Effector memory CD4-positive, alpha-beta T cell (primary cell): ENCODE measurements at regions not wholly inside any gene's neighbourhood (a gene's known extent, or its start where the extent isn't known, plus 50 kb on each side); places are given as distances from the start of the nearest gene placed in this dataset.

Source experiments
- DNase-seq, 3 donors: peaks; one replicate each; pipeline ENCODE4 v3.0.0-alpha.2; 2020
- H3K27ac ChIP-seq: 2 replicates; pipeline ENCODE4 v1.7.0; 2013; ENCODE audit warnings: mild to moderate bottlenecking, low read length, moderate library complexity; ENCODE audit not compliant: insufficient read depth, poor library complexity, severe bottlenecking
- H3K27me3 ChIP-seq: replicated peaks from 2 replicates; pipeline ENCODE4 v1.7.0; 2013; ENCODE audit warnings: mild to moderate bottlenecking, low read length; ENCODE audit not compliant: insufficient read depth, control insufficient read depth, poor library complexity, severe bottlenecking
- H3K36me3 ChIP-seq: 2 replicates; pipeline ENCODE4 v1.7.0; 2013; ENCODE audit warnings: mild to moderate bottlenecking, low read length, moderate library complexity; ENCODE audit not compliant: control insufficient read depth, insufficient read depth
- H3K4me1 ChIP-seq: 2 replicates; pipeline ENCODE4 v1.7.0; 2013; ENCODE audit warnings: low read length, mild to moderate bottlenecking; ENCODE audit not compliant: control insufficient read depth, insufficient read depth, poor library complexity, severe bottlenecking
- H3K4me3 ChIP-seq: 2 replicates; pipeline ENCODE4 v1.7.0; 2013; ENCODE audit warnings: low read length, low read depth, mild to moderate bottlenecking; ENCODE audit not compliant: insufficient read depth, poor library complexity, severe bottlenecking
- H3K9me3 ChIP-seq: 2 replicates; pipeline ENCODE4 v1.7.0; 2013; ENCODE audit warnings: mild to moderate bottlenecking, low read length, moderate library complexity; ENCODE audit not compliant: control insufficient read depth

DNA sequence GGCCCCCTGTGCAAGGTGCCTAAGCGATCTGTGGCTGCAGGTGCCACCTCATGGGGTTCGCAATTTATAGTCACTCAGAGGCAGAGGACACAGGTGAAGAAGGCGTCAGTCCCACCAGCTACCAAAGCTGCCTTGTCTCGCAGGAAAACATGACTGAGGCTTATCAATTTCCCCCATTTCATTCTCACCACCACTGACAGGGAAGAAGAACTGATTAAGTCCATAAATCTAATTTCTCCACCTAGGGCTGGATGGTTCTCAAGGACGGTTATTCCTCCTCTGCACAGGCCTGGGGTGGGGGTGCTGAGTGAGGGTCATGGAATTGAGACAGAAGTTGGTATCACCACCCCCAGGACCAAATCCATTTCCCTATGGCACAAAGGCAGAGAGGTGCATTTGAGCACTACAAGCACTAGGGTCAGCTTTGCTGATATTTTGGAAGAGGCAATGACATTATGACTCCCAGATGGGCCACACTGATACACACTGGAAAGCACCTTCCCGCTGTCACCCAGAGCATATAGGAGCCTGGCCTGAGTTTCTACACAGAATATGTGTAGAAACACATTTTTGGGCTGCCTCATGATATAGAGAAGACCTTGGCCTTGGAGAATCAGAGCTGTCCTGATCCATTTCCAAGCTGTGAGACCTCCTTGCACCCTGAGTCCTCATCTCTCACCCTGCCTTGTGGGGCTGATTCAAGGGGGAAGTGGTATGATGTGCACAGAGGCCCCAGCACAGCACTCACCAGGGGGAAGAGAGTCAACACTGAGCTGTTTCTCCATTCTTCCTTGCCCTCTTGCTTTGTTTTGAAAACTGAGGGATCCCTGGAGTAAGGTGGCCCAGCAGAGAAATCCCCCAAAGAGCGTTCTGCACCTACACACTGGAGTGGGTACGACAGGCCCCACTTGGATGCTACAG, 59.4 kb downstream of the PITPNM2 start:
- Histone ChIP-seq H3K4me1 (no peaks in the 10 kb centered on the region), H3K27me3 (no peaks in the 10 kb centered on the region), H3K27ac (no peak overlapping the region), H3K9me3 (no peaks in the 10 kb centered on the region), H3K36me3 (no peaks in the 10 kb centered on the region), H3K4me3 (no peak overlapping the region)
- no peak for DNase-seq

DNA sequence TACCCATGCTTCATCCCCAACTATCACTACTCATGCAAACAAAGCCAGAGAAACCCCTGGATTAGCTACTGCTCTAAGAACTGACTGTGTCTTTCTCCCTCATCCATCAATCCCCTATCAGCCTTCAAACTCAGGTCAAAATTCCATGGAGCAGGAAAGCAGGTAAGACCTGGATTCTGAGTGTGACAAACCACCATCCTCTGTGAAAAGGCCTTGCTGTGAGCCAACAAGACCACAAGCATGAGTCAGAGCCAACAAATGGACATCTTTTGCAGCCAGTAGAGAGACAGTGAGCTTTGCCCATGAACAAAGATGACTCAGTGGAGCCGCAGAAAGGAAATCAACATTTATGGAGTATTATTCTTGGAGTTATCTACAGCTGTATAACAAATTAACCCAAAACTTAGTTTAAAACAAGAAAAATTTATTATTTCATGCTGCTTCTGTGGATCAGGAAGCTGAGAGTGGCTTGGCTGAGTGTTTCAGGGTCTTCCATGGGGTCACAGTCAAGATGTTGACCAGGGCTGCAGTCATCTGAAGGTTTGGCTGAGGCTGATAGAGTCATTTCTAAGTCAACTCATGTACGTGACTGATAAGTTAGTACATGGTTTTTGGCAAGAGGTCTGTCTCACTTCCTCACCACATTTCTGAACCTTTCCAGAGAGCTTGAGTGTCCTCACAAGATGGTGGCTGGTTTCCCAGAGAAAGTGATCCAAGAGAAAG, 61.1 kb downstream of the PITPNM2 start:
- H3K27me3 ChIP-seq: no peaks in the 10 kb centered on the region
- no peaks in the 10 kb centered on the region for H3K36me3 ChIP-seq
- H3K27ac ChIP-seq: no peak overlapping the region
- no peak for DNase-seq
- H3K9me3 ChIP-seq: no peaks in the 10 kb centered on the region
- no peaks in the 10 kb centered on the region for H3K4me1 ChIP-seq
- no peak overlapping the region for H3K4me3 ChIP-seq

DNA sequence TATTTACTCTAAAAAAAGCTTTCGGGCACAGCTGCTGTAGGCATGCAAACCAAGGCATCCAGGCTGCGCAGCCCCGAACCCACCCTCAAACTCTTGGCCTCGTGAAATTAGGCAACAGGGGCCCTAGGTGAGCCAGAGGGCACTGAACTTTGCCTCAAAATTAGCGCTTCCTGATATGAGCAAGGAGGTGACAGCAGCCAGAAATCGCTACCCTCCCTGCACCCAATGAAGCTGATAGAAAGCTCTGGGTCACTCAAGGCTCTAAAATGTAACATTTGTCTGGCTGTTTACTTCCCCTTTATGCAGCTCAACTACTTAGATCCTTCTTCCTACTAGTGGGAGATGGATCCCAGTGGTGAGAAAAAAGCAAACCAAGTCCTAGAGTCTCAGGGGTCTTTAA, 61.8 kb downstream of the PITPNM2 start:
- H3K36me3 ChIP-seq: no peaks in the 10 kb centered on the region
- H3K9me3 ChIP-seq: no peaks in the 10 kb centered on the region
- no peak overlapping the region for H3K27ac ChIP-seq
- H3K27me3 ChIP-seq: no peaks in the 10 kb centered on the region
- no peaks in the 10 kb centered on the region for H3K4me1 ChIP-seq
- H3K4me3 ChIP-seq: no peak overlapping the region
- DNase-seq: no peak

DNA sequence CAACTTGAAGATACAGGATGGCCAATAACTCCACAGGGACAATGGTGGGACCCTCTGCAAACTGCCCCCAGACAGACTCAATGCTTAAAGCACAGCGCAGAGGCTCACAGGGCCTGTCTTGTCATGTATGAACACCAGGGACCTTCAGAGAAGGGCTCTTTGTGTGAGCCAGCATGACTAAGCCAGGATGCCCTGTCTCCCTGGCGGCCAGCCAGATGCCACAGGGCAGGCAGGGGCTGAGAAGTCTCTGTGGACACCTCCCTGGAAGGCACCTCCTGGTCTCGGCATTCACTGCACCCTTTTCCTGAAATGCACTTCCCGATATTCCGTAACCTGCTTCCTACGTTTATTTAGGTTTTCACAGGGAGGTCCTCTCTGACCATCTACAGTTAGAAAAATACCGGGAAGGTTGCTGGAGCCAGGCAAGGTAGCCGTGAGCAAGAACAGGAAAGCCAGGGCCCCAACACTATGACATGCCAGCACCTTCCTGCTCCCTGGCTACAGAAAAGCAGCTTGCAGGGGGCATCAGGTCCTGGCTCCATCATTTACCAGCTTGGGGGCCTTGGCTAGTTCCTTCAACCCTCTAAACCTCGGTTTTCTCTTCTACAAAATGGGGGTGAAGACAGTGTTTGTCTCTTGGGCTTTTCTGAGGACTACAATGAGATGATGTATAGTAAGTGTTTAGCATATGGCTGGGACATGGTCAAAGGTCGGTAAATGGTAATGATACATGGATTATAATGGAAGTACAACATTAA, 65.0 kb downstream of the PITPNM2 start:
- no peak for DNase-seq
- no peaks in the 10 kb centered on the region for H3K9me3 ChIP-seq
- no peak overlapping the region for H3K27ac ChIP-seq
- H3K36me3 ChIP-seq: no peaks in the 10 kb centered on the region
- no peak overlapping the region for H3K4me3 ChIP-seq
- H3K27me3 ChIP-seq: no peaks in the 10 kb centered on the region
- no peaks in the 10 kb centered on the region for H3K4me1 ChIP-seq

DNA sequence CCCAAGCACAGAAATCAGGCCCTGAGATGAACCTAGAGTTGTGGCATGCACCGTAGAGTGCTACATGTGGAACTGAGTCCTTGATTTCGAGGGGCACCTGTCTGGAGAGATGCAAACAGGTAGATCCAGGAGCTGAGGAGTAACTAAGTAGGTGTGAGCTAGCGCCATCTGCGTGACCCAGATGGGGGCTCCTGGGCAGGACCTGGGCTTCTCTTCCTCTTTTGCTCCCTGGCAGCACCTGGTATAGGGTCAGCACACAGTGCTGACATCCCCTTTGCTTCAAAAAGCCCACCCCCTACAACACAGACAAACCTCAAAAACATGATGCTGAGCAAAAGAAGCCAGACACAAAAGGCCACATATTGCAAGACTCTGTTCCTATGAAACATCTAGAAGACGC, 65.8 kb downstream of the PITPNM2 start:
- Histone ChIP-seq H3K4me1 (no peaks in the 10 kb centered on the region), H3K36me3 (no peaks in the 10 kb centered on the region), H3K9me3 (no peaks in the 10 kb centered on the region), H3K4me3 (no peak overlapping the region), H3K27ac (no peak overlapping the region), H3K27me3 (no peaks in the 10 kb centered on the region)
- no peak for DNase-seq

DNA sequence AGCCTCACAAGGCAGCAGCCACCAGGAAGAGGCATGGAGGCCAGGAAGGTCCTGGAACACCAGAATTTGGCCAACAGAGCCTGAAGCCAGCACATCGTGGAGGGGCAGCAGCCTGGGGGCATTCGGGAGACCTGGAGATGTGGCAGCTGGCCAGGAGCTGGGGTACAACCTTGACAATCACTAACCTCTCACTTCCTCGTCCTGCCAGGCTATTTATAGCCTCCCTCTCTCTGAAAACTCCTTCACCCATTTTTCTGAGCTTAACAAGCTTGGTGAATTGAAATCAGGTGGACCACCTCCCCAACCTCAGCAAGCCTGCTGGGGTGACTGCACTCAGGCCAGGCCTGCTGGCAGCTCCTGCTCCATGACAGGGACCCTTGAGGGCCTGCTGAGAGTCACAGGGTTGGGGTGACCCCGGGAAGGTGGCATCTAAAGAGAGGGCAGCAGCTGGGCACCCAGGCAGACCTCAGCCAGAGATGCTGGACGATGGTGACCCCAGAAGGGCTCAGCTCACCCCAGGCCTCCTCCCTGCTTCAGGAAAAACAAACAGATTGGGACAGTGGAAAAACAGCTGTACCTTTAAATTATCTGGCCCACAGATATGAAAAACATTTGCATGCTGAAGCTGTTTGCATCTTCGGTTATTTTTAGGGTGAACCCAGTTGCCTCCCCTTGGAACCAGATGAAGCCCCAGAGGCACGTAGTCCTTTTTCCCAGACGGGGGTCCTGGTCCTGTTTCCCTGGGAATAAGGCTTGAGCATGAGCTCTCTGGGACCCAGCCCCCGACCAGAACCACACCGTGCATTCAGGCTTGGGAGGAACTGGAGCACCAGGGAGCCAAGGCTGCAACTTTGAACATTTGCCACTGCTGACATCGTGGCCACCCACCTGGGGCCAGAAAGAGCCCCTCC, 67.0 kb downstream of the PITPNM2 start:
- Histone ChIP-seq H3K27me3 (no peaks in the 10 kb centered on the region), H3K27ac (no peak overlapping the region), H3K9me3 (no peaks in the 10 kb centered on the region), H3K4me1 (no peaks in the 10 kb centered on the region), H3K36me3 (no peaks in the 10 kb centered on the region), H3K4me3 (no peak overlapping the region)
- no peak for DNase-seq

DNA sequence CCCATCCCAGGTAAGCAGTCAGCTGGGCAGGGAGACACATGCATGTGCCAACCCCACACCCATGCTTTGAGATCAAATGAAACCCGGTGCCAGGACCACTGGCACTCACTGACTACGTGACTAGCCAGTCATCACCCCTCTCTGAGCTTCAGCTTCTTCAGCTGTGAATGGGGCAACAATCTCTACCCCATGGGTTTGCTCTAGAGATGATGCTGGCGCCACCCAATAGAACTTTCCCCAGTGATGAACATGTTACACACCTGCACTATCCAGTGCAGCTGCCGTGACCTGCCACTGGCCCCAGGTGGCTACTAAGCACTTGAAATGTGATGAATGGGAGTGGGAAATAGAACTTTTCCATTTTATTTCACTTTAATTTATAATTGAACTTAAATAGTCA, 70.3 kb downstream of the PITPNM2 start:
- H3K27ac ChIP-seq: no peak overlapping the region
- H3K27me3 ChIP-seq: no peaks in the 10 kb centered on the region
- no peaks in the 10 kb centered on the region for H3K9me3 ChIP-seq
- peaks cover 11% of the 10 kb centered on the region for H3K4me1 ChIP-seq
- no peaks in the 10 kb centered on the region for H3K36me3 ChIP-seq
- no peak for DNase-seq
- H3K4me3 ChIP-seq: no peak overlapping the region

DNA sequence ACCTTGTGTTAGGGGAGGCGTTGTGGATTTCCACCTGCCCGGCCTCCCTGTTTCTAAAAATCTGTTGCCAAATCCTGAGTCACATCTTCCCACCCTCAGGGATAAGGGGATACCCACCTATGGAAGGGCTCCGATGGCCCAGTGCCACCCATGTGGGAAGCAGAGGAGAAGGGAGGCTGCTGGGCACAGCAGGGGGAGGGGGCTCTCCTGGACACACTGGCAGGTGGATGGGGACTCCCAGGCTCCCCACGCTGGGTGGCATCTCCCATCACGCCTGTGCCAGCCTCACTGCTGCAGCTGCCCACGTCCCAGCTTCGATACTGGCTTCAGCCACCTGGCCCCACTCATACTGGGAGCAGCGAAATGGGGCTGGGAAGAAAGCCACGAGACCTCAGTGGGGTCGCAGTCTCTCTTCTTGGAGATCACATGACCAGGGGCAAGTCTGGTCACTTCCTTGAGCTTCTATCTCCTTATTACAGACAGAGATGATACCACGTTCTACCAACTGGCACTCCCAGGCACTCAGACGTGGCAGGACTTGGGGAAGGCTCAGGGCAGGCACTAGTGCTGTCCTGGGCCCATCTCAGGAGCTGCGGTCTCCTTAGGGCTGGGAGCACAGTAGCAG, 72.2 kb downstream of the PITPNM2 start:
- Histone ChIP-seq H3K27me3 (no peaks in the 10 kb centered on the region), H3K9me3 (no peaks in the 10 kb centered on the region), H3K27ac (no peak overlapping the region), H3K4me3 (no peak overlapping the region), H3K36me3 (no peaks in the 10 kb centered on the region), H3K4me1 (peaks cover 26% of the 10 kb centered on the region)
- DNase-seq: no peak

DNA sequence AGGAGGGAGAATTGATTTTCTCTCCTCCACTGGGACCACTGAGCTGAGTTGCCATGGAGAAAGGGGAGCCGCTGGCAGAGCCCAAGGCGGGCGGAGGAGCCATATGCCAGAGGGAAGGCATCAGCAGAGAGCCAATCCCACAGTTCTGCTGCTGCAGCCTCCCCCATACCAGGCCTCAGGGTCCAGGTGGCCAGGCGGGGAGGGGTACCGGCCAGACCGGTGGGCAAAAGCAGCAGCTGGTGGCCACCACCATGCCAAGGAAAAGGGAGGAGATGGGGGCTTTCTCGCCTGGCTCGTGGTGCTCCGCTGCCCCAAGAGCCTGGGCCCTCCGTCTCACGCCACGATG, 72.8 kb downstream of the PITPNM2 start:
- Histone ChIP-seq H3K4me1 (peaks cover 26% of the 10 kb centered on the region), H3K9me3 (no peaks in the 10 kb centered on the region), H3K36me3 (no peaks in the 10 kb centered on the region), H3K27ac (no peak overlapping the region), H3K27me3 (no peaks in the 10 kb centered on the region), H3K4me3 (no peak overlapping the region)
- no peak for DNase-seq
